HG02763 (cell line): ENCODE measurements at regions not wholly inside any gene's neighbourhood (a gene's known extent, or its start where the extent isn't known, plus 50 kb on each side); places are given as distances from the start of the nearest gene placed in this dataset.
"Not testable (repeated sequence)": the region's sequence is repeated elsewhere in the genome, so short reads cannot be mapped to it uniquely, and the experiment has no call there.

Experiments used
- ATAC-seq: cut with Tn5 transposase; IDR thresholded peaks from one replicate; pipeline ENCODE4 v1.9.1; 2021; ENCODE audit warnings: mild to moderate bottlenecking, moderate library complexity; ENCODE audit not compliant: unreplicated experiment

DNA sequence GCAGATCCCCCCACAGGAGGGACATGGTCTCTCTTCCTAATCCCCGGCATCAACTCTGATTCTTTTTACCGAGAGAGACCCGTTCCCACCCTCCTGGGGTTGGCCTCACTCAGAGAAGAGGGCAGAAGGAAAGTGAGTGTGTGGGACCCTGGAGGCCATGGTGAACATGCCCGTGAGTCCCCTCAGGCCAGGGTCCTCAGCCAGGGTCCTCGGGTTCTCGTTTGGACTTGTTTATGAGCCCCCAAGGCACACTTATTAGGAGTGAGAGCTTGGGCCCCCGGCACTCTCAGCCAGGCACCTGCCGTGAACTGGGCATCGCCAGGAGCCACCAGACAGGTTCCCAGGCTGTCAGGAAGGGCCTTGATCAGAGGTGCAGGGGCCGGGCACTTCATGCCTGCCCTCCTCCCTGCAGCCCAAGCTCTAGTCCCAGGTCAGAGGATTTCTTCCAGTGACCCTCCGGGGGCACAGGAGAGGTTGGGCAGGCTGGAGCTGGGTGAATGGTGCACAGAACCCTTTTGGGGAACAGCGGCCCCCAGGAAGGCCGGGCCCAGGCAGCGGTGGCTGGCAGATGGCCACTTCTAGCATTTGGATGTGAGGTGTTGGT lies 122.6 kb downstream of the CRYAA start:
- no peak for ATAC-seq

DNA sequence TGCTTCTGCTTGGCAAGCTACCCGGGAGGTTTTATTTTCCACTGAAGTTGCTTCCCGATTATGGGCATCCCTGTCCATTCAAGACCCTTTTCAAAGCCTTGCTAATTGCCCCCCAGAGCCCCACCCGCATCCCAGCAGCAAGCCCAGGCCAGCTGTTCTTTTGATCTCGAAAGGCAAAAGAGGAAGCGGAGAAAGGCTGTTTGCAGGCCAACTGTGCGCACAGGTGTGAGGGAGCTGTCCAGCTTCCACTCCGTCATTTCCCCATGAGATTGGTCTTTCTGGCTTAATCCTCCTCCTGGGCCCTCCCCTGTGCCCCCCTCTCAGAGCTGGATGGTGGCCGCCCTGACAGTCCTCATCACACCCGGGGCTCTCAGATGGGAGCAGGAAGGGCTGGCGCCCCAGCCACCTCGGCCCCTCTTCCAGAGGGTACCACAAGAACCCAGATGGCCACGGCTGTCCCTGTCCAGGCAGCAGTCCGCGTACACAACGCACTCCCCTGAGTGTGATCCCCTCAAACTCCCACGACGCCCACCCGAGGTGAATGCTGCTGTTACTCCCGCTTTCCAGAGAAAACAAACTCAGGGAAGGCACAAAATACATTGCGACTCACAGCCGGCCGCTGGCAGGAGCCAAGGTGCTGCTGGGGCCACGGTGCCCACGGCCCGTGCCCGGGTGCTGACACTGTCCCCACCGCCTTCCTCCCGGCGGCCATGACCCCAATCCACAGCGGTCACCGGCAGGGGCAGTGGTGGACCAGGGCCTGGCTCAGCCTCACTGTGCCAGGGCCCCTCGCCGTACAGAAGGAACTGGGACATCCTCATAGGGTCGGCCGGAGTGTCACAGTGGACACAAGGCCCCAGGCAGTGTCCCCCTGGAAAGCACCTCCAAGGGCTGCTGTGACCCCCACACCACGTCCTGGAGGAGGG lies 121.9 kb downstream of the CRYAA start:
- ATAC-seq, result no peak

DNA sequence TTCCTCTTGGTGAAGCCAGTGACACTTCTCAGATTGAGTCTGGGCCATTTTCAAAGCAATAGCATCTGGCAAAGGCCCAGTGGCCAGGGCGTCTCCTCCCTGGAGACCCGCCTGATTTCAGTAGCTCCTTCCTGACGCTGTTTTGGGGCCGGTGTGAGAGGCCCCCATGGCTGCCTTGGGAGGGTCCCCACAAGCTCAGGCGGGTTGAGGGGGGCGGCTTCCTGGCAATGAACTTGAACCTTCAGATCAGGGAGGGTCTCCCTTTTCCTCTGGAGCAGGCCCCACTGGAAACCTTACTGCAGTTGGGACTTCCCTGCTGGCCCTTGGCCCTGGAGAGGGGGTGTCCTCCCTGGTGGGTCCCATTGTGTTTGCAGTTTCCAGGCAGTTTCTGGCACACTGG lies 121.2 kb downstream of the CRYAA start:
- ATAC-seq, result no peak

DNA sequence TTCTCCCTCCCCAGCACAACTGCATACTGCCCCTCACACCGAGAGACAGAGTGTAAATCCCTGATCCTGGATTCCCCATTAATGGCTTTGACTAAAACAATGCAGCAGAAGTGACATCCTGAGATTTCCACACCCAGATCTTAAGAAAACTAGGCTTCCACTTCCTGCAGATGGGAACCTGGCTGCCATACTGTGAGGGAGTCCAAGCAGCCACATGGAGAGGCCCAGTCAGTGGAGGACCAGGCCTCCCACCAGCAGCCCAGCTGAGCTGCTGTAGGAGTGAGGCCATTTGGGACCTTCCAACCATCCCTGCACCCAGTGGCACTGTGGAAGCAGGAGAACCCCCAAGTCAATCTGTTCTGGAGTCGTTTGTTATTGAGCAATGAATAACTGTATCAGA lies 120.6 kb downstream of the CRYAA start:
- ATAC-seq, result no peak

DNA sequence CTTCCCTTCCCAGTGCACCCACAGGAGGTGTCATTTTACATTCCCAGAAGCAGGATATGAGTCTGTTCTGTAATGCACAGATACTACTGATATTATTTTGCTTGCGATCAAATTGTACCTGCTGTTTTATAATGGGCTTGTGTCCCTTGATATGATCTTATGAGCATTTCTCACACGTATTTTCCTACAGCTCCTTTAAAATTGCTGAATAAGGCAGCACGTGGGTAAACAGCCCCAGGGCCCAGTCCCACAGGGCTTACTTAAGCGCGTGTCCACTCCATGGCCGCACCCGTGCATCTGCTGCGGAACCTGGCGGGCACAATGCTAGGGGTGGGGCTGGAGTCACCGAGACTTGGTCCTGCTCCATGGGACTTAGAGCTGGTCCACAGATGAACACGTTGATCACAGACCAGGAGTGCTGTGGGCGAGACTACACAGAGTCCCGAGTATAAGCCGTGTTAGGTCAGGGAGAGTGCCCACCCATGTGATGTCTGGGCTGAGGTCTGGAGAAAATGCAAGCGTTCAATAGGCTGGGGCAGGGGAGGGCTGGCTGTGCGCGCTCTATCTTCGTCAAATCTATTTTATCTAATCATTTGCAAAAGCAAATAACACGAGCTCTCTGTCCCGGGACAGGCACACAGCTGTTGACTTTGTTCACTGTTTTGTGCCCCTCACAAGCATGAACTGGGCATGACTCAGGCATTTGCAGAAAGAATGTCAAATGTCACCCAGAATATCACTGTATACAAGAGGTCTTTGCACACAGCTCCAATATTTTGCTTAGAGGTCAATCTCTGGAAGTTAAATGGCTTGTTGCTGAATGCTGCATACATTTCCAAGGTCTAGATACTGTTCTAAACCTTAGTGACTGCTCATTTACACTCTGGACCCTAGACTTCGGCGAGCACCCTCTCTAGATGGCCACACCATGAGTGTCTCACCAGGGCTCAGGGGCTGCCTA lies 119.3 kb downstream of the CRYAA start:
- ATAC-seq, result no peak

DNA sequence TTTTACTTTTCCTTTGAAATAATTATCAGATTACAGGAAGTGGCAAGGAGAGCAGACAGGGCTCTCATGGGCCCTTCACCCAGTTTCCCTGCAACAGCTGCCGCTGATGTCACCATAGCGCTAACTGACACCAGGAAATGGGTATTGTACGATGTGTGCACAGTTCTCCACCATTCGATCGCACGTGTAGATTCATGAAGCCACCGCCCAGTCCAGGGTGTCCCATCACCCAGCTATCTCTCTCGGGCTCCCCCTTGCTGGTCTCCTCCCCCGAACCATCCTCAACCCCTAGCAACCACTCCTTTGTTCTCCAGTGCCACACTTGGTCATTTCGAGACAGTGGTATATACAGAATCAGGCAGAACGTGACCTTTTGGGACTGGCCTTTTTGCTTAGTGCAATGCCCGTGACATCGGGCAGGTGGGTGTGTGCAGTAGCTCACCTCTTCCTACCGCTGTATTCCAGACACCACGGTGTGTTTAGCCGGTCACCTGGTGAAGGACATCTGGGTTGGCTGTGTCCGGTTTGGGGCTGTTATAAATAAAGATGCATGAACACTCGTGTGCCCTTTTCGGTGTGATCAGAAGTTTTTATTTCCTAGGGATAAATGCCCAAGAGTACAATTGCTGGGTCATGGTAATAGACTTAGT lies 118.4 kb downstream of the CRYAA start:
- no peak for ATAC-seq

DNA sequence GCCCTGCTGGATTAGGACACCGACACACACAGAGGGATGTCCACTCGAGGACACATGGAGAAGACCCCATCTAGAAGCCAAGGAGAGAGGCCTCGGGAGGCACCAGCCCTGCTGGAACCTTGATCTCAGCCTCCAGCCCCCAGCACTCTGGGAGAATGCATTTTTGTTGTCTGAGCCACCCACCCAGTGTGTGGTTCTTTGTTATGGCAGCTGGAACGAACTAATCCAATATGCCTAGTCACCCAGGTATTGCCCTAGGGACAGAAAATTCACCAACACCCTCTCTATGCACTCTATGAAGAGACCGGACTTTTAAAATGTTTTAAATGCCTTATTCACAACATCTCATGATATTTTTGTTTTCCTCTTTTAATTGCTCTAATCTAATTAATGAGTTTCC lies 117.4 kb downstream of the CRYAA start:
- ATAC-seq, result no peak

DNA sequence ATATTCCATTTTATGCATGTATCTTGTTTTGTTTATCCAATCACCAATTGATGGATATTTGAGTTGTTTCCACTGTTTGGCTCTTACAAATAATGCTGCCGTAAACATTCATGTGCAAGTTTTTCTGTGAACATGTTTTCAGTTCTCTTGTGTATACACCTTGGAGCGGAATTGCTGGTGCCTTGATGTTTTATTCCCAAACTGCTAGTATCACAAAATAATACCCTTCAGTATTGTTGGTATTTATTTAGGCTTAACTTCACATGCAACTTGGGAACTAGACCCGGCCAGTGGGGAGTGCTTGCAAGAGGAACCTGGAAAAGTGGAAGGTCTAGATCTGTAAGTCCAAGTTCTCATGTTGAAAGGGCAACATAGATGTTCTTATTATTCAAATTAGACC lies 115.9 kb downstream of the CRYAA start:
- no peak for ATAC-seq

DNA sequence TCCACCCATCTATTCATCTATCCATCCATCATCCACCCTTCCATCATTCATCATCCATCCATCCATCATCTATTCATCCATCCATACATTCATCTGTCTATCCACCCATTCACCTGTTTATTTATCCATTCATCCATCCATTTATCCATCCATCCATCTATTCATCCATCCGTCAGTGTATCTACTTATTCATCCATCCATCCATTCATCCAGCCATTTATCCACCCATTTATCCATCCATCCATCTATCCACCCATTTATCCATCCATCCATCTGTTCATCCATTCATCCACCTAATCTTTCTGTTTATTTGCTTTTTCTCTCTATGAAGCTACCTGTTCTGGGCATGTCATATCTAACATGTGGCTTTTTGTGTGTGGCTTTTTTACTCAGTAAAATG lies 115.4 kb downstream of the CRYAA start:
- no peak for ATAC-seq

DNA sequence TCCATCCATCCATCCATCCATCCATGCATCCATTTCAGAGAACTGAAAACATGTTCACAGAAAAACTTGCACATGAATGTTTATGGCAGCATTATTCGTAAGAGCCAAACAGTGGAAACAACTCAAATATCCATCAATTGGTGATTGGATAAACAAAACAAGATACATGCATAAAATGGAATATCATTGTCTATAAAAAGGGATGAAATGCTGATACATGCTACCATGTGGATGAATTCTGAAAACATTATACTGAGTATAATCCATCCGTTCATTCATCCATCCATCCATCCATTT lies 115.1 kb downstream of the CRYAA start:
- ATAC-seq, result not testable (repeated sequence)

DNA sequence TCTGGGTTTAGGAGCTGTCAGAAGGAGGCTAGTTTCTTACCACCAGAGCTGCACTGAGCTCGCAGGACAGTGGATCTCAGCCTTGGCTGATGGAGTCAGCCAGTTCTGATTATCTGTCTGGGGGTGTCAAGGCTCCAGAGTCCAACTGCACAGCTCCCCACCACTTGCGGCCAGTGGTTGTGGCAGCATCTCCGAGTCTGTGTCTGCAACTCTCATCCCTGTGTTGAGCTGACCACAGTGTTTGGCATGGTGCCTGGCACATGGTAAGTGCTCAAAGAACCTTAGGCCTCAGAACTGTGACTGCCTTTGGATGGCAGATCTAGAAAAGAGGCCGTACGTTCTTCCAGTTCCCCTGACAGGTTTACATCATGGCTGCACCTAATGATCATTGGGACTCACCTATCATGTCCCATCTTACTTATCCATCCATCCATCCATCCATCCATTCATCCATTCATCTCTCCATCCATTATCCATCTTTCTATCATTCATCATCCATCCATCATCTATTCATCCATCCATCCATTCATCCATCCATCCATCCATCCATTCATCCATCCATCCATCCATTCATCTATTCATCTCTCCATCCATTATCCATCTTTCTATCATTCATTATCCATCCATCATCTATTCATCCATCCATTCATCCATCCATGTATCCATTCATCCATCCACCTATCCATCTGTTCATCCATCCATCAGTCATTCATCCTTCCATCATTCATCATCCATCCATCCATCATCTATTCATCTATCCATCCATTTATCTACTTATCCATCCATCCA lies 114.5 kb downstream of the CRYAA start:
- ATAC-seq, result no peak

DNA sequence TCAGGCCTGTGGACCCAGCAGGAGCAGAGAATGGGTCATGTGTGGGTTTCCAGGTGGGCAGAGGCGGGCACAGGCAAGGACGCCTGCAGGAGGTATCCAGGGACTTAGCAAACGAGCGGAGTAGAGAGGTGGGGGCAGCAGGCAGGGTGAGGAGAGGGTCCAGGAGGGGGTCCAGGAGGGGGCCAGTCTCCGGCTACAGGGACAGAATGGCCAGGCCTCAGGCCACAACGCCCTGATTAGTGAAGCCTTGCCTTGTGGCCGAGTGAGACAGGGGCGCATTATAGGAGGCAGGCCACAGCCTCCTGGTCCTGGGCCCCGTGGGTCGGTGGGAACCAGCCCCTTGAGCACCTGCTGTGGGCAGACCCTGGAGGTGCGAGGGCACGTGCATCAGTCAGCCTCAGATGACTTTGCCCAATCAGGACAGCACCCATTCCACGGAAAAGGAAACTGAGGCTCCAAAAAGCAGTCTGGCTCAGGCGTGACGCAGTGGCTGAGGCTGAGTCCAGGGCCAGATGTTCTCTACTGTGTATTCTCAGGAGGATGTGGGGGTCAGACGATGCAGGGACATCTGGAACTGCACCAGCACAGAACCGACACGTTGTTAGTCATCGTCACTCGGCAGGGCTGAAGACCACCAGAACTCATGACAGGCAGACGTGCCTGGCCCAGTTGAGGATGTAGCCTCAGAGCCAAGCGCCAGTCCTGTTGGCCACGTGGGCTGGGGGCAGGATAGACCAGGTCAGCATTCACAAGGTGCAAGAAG lies 113.7 kb downstream of the CRYAA start:
- no peak for ATAC-seq

DNA sequence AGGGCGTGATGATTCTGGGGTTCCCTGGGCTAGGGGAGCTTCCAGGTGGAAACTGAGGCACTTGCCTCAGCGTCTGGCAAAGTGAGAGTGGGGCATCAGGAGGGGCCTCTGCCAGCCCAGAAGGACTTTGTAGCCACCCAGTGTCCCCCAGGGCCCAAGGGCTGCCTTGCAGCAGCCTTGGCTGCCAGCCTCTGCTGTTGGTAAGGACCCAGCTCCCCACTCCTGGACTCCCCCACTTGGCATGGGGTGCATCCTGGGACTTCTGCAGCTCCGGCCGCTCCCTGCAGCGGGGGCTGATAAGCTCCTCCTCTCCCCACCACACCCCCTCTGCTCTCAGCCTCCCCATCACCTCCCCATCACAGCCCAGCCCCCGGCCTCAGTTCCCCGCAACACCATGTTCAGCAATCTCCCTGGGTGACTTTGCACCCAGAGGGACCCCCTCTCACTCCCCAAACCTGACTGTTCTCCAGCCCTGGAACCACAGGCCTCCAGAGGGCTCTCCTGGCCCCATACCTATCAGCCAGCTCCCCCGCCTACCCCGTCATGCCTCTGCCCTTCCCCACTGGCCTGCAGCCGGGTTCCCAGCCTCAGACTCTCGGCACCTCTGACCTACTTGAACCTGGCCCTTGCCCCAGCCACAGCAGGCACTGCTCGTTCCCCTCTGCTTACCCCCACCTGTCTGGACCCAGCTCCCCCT lies 113.0 kb downstream of the CRYAA start:
- no peak for ATAC-seq

DNA sequence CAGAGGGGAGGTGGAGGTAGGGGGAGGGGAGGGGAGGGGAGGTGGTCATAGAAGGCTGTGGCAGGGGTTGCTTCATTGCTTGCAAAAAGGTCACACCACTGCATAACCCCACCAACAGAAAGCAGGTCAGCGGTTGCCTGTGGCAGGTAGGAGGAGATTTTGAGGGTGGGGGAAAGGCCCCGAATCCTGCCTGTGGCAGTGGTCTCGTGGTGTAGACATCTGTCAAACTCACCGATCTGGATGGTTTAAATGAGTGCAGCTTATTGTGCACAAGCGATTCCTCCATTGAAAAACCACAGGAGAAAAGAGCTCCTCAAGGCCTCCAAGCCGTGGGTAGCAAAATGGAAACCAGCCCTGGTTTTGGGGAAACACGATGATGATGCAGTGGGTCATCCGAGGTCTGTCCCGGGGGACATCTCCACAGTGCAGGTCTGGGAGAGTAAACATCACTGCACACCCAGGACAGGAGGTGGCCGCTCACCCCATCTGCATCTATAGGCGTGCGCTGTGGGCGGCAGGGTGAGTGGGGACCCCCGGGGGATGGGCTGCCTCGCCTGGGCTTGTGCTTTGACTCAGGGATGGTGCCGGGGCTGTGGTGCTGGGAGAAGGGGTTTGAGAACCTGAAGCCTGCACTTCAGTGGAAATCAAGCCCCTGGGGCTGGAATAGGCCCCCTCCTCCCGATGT lies 112.3 kb downstream of the CRYAA start:
- no peak for ATAC-seq

DNA sequence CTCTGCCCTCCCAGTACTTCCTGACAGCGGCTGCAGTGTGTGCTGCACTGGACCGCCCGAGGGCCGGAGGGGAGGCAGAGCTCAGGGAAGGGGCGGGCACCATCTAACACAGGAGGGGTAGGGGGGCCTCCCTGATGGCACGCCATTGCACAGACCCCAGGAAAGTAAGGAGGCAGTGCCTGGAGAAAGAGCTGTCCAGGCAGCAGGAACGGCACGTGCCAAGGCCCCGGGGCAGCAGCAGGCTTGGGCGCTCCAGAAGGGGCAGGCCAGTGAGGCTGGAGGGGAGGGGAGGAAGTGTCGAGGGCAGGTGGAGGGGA lies 110.7 kb downstream of the CRYAA start:
- ATAC-seq, result no peak

DNA sequence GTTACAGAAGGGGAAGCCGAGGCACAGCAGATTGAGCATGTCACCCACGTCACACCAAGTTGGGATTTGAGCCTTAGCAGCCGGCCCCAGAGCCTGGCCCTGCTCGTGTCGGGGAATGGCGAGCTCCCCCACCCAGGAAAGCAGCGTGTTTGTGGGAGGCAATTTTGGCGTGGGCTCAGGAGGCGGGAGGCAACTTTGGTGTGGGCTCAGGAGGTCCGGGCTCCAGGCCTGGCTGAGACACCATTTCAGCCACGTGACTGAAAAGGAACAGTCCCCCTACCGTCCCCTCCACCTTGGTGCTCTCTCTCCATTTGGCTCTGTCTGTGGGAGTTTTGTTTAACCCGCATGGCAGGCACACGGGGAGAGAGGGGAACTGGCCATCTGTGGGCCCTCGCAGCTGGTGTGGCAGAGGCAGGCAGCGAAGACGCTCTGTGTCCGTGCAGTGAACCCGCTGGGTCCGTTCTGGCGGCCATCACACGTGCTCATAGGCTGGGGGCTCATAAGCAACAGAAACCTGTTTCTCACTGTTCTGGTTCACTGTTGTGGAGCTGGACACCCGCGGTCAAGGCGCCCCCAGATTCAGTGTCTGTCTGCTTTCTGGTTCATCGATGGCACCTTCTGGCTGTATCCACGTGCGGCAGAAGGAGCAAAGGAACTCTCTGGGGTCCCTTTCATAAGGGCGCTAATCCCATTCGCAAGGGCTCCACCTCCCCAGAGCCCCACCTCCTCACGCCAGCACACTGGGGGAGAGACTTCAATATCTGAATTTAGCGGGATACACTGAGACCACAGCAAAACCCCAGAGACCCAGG lies 110.2 kb downstream of the CRYAA start:
- no peak for ATAC-seq

DNA sequence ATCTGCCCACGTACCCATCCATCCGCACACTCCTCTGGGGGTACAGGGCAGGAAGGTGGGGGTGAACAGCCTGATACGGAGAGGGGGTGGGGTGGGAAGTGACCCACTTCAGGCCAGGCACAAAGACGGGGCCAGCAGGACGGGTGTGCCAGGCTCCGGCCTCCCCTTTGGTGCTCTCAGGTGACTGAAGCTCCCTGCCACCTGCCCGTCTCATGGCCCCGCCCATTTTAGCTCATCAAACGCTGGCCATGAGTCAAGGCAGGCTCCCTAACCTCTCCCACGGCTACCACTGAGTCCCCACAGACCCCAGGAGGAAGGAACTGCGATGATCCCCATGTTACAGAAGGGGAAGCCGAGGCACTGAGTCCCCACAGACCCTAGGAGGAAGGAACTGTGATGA lies 109.6 kb downstream of the CRYAA start:
- ATAC-seq, result no peak
